Activated T-cell treated with anti-CD3 and anti-CD28 coated beads, Interleukin-2, amount 50 U/mL, for 72 hours (primary cell): ENCODE measurements at regions not wholly inside any gene's neighbourhood (a gene's known extent, or its start where the extent isn't known, plus 50 kb on each side); places are given as distances from the start of the nearest gene placed in this dataset.

Experiments
- ATAC-seq, 2 donors: fragments of 150-1000 bp; cut with Tn5 transposase; replicated peaks in 1 of 2; 2 replicates each; pipeline ENCODE4 v1.10.0; 2021; ENCODE audit warnings: moderate library complexity in 2 of 2, mild to moderate bottlenecking in 1 of 2
- DNase-seq, 2 donors: peaks; one replicate each; pipeline ENCODE4 v3.0.0; 2021 to 2022; ENCODE audit warnings: mixed read lengths in 1 of 2
- H3K27ac Mint-ChIP-seq: one replicate; pipeline ENCODE4 v1.8.0; 2022; ENCODE audit warnings: mild to moderate bottlenecking, moderate library complexity, mixed read lengths
- H3K27me3 Mint-ChIP-seq: one replicate; pipeline ENCODE4 v1.8.0; 2022; ENCODE audit warnings: low read depth, mixed read lengths
- H3K36me3 Mint-ChIP-seq, 2 donors: one replicate each; pipeline ENCODE4 v1.8.0; 2022; ENCODE audit warnings: mixed read lengths in 2 of 2, mild to moderate bottlenecking in 1 of 2; ENCODE audit not compliant: insufficient read depth in 2 of 2
- H3K4me1 Mint-ChIP-seq: one replicate; pipeline ENCODE4 v1.8.0; 2022; ENCODE audit warnings: low read depth, mixed read lengths
- H3K4me3 Mint-ChIP-seq, 2 donors: one replicate each; pipeline ENCODE4 v1.8.0; 2022; ENCODE audit warnings: mild to moderate bottlenecking in 2 of 2, mixed read lengths in 2 of 2, moderate library complexity in 2 of 2
- H3K9me3 Mint-ChIP-seq, 2 donors: one replicate each; pipeline ENCODE4 v1.8.0; 2022; ENCODE audit warnings: mixed read lengths in 2 of 2

- peaks cover 7% of the 10 kb centered on the region for H3K4me1 Mint-ChIP-seq
- no peaks in the 10 kb centered on the region for H3K36me3 Mint-ChIP-seq
- H3K27ac Mint-ChIP-seq = no peak overlapping the region
- ATAC-seq = no peak
- H3K9me3 Mint-ChIP-seq = no peaks in the 10 kb centered on the region
- no peak overlapping the region for H3K4me3 Mint-ChIP-seq
- peaks cover 83% of the 10 kb centered on the region for H3K27me3 Mint-ChIP-seq
- no peak for DNase-seq
These were observed 72.3 kb upstream of the STEAP1B start for GRCh38 chr7:22572292-22572691.

- Mint-ChIP-seq H3K27me3 (peaks cover 83% of the 10 kb centered on the region), H3K4me3 (no peak overlapping the region), H3K36me3 (no peaks in the 10 kb centered on the region), H3K4me1 (peaks cover 7% of the 10 kb centered on the region), H3K9me3 (no peaks in the 10 kb centered on the region), H3K27ac (no peak overlapping the region)
- DNase-seq = no peak
- ATAC-seq = no peak
These were observed 71.8 kb upstream of the STEAP1B start for GRCh38 chr7:22571766-22572165.

- H3K27ac Mint-ChIP-seq = no peak overlapping the region
- H3K36me3 Mint-ChIP-seq = no peaks in the 10 kb centered on the region
- H3K9me3 Mint-ChIP-seq = no peaks in the 10 kb centered on the region
- H3K4me3 Mint-ChIP-seq = no peak overlapping the region
- H3K27me3 Mint-ChIP-seq = peaks cover 82% of the 10 kb centered on the region
- peaks cover 20% of the 10 kb centered on the region for H3K4me1 Mint-ChIP-seq
- ATAC-seq (peak in 1 of 2 donors; percentile 40), DNase-seq (no peak)
These were observed 69.8 kb upstream of the STEAP1B start for GRCh38 chr7:22569586-22570321.

- no peak for ATAC-seq
- DNase-seq = no peak
- Mint-ChIP-seq H3K4me3 (no peak overlapping the region), H3K27ac (no peak overlapping the region), H3K9me3 (no peaks in the 10 kb centered on the region), H3K4me1 (peaks cover 52% of the 10 kb centered on the region), H3K27me3 (peaks cover 76% of the 10 kb centered on the region), H3K36me3 (no peaks in the 10 kb centered on the region)
These were observed 66.6 kb upstream of the STEAP1B start for GRCh38 chr7:22566592-22566991.

- peaks cover 72% of the 10 kb centered on the region for H3K27me3 Mint-ChIP-seq
These were observed 66.2 kb upstream of the STEAP1B start for GRCh38 chr7:22566176-22566575.

GRCh38 chr7:22565315-22565811, 65.4 kb upstream of the STEAP1B start:
- Mint-ChIP-seq H3K27me3 (peaks cover 64% of the 10 kb centered on the region), H3K4me3 (peak overlapping the region in 1 of 2 donors; percentile 33), H3K9me3 (no peaks in the 10 kb centered on the region), H3K27ac (no peak overlapping the region), H3K36me3 (no peaks in the 10 kb centered on the region), H3K4me1 (peaks cover 55% of the 10 kb centered on the region)
- DNase-seq (no peak), ATAC-seq (peak in 1 of 2 donors; percentile 34)

More at GRCh38 chr7:22566176-22566575, 66.2 kb upstream of the STEAP1B start:
- peaks cover 55% of the 10 kb centered on the region for H3K4me1 Mint-ChIP-seq
- no peak for DNase-seq
- H3K36me3 Mint-ChIP-seq = no peaks in the 10 kb centered on the region
- no peaks in the 10 kb centered on the region for H3K9me3 Mint-ChIP-seq
- H3K27ac Mint-ChIP-seq = no peak overlapping the region
- no peak overlapping the region for H3K4me3 Mint-ChIP-seq
- ATAC-seq = no peak

- Mint-ChIP-seq H3K27ac (no peak overlapping the region), H3K36me3 (no peaks in the 10 kb centered on the region), H3K9me3 (no peaks in the 10 kb centered on the region), H3K4me1 (peaks cover 52% of the 10 kb centered on the region), H3K27me3 (peaks cover 56% of the 10 kb centered on the region), H3K4me3 (peak overlapping the region in 1 of 2 donors; percentile 65)
- no peak for ATAC-seq
- DNase-seq = no peak
These were observed 64.6 kb upstream of the STEAP1B start for GRCh38 chr7:22564511-22565045.

- no peak overlapping the region for H3K27ac Mint-ChIP-seq
- H3K36me3 Mint-ChIP-seq = no peaks in the 10 kb centered on the region
- H3K9me3 Mint-ChIP-seq = no peaks in the 10 kb centered on the region
- peak overlapping the region; percentile 24 to 65 for H3K4me3 Mint-ChIP-seq
- ATAC-seq = peak; percentile 83 to 84
- peak; percentile 59 to 60 for DNase-seq
- peaks cover 52% of the 10 kb centered on the region for H3K4me1 Mint-ChIP-seq
- H3K27me3 Mint-ChIP-seq = peaks cover 47% of the 10 kb centered on the region
These were observed 63.7 kb upstream of the STEAP1B start for GRCh38 chr7:22563621-22564241.

GRCh38 chr7:22563032-22563501, 63.1 kb upstream of the STEAP1B start:
- Mint-ChIP-seq H3K9me3 (no peaks in the 10 kb centered on the region), H3K4me3 (peak overlapping the region; percentile 24 to 65), H3K4me1 (peaks cover 52% of the 10 kb centered on the region), H3K27ac (no peak overlapping the region), H3K27me3 (peaks cover 45% of the 10 kb centered on the region), H3K36me3 (no peaks in the 10 kb centered on the region)
- DNase-seq (no peak), ATAC-seq (no peak)

- peak; percentile 54 for ATAC-seq
- H3K36me3 Mint-ChIP-seq = no peaks in the 10 kb centered on the region
- H3K4me1 Mint-ChIP-seq = peaks cover 52% of the 10 kb centered on the region
These were observed 62.1 kb upstream of the STEAP1B start for GRCh38 chr7:22561895-22562593.

GRCh38 chr7:22561321-22561811, 61.4 kb upstream of the STEAP1B start:
- Mint-ChIP-seq H3K36me3 (no peaks in the 10 kb centered on the region), H3K4me1 (peaks cover 52% of the 10 kb centered on the region), H3K27ac (no peak overlapping the region), H3K4me3 (no peak overlapping the region), H3K9me3 (no peaks in the 10 kb centered on the region), H3K27me3 (peaks cover 40% of the 10 kb centered on the region)
- no peak for DNase-seq
- no peak for ATAC-seq

More at GRCh38 chr7:22561895-22562593, 62.1 kb upstream of the STEAP1B start:
- Mint-ChIP-seq H3K4me3 (peak overlapping the region in 1 of 2 donors; percentile 65), H3K27me3 (peaks cover 40% of the 10 kb centered on the region), H3K27ac (no peak overlapping the region), H3K9me3 (no peaks in the 10 kb centered on the region)
- DNase-seq = peak; percentile 20 to 33

GRCh38 chr7:22559829-22560489, 60.0 kb upstream of the STEAP1B start:
- no peaks in the 10 kb centered on the region for H3K36me3 Mint-ChIP-seq
- no peaks in the 10 kb centered on the region for H3K9me3 Mint-ChIP-seq
- no peak overlapping the region for H3K4me3 Mint-ChIP-seq
- DNase-seq = peak; percentile 67 to 71
- peak; percentile 59 to 67 for ATAC-seq
- peaks cover 40% of the 10 kb centered on the region for H3K4me1 Mint-ChIP-seq
- no peak overlapping the region for H3K27ac Mint-ChIP-seq
- H3K27me3 Mint-ChIP-seq = peaks cover 35% of the 10 kb centered on the region
